Kidney capillary endothelial cell (primary cell): ENCODE measurements at regions not wholly inside any gene's neighbourhood (a gene's known extent, or its start where the extent isn't known, plus 50 kb on each side); places are given as distances from the start of the nearest gene placed in this dataset.

Source experiments
- DNase-seq: peaks from one replicate; pipeline ENCODE4 v3.0.0-alpha.2; 2018; ENCODE audit warnings: low spot score

DNA sequence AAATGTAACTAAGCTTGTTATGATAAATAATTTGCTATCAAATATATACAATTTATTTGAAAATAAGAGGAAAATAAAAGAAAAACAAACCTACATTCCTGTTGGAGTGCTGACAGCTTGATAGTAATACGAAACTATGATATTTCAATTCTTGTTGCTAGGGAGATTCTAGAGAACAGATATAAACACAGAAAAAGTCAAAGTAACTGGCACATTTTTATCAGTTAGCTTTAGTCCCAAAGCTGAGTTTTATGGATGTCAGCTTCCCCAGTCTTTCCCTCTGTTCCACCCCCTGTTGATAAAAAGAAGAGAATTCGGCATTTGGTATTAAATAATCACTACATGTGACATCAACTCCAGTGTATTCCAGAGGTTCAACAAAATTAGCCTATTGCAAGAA, 1134.0 kb downstream of the XPNPEP1 start:
- no peak for DNase-seq

DNA sequence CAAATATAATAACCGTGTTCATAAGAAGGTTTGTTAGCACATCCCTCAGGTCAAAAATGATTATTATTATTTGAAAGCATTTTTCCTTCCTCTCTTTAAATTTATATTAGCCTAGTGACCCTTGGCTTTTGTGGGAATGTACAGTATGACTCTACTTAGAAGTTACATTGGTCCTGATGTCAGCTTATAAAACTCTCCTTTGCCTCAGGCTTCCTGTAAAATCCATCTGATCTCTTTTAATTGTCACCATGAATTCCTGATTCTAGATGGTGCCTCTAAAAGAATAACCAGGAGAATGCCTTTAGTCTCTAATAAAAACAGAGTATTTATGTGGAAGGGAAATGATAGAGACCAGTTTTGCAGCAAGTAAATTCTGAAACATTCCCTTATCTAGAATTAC, 1134.4 kb downstream of the XPNPEP1 start:
- no peak for DNase-seq

DNA sequence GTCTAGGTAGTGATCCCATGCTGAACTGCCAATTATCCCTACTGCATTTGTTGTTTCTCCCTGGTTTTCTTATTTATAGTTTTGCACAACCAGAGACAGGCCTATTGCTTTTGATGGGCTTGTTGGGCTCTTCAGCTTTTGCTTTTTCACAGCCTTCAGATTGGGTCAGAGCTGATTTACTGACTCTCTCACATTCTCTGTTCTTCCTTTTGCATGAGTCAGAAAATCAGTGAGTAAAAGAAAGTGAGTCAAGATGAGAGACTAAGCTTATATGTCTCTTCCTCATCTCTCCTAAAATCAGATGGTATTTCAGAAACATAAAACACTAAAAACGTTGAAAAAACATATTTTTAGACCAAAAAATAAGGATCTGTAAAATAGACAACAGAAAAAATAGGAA, 1135.4 kb downstream of the XPNPEP1 start:
- DNase-seq: no peak

DNA sequence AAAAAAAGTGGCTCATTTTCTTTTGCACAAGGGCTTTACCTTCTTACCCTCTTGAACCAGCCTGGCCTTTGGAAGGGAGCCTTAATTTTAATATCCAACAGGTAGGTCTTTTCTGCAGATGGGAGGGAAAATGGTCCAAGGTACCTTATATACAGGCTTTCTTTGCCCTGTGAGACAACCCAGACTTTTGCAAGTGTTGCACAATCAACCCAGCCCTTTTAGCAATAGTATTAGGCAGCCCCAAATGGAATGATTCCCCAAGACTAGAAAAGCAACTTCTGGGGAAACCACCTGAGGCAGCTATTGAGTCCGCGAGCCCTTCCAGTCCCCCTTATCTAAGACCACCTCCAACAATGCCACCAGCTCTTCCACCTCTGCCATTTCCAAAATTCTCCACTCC, 1138.3 kb downstream of the XPNPEP1 start:
- DNase-seq: no peak

DNA sequence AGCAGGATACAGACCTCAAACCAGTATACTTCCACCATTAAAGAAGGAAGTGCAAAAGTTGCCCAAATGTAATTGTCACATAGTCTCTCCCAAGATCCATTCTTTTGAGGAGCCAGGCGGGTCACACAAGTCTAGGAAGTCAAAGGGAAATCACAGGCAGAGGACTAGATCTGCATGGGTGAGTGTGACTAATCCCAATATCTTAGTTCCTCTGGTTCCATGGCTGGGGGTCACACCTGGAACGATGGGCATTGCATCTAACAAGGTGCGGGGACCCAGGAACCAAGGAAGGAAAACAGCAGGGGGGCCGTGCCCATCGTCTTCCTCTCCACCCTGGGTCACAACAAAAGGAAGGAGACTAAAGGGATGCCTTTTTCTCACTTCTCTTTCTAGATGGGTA, 1138.8 kb downstream of the XPNPEP1 start:
- no peak for DNase-seq

DNA sequence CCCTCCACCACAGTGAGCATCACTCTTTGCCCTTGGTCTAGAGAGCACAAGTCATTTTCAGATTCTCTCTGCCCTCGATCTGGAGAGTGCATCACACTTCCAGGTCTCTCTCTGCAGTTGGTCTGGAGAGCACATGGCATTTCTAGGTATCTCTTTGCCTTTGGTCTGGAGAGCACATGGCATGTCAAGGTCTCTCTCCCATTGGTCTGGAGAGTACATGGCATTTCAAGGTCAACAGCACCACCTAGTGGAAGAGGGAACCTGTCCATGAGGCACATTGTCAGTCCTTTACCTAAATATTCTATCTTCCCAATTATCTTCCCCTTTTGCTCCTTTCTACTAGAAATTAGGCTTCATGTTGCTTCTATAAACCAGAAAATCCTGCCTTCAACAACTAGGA, 1139.4 kb downstream of the XPNPEP1 start:
- peak; percentile 38 for DNase-seq

DNA sequence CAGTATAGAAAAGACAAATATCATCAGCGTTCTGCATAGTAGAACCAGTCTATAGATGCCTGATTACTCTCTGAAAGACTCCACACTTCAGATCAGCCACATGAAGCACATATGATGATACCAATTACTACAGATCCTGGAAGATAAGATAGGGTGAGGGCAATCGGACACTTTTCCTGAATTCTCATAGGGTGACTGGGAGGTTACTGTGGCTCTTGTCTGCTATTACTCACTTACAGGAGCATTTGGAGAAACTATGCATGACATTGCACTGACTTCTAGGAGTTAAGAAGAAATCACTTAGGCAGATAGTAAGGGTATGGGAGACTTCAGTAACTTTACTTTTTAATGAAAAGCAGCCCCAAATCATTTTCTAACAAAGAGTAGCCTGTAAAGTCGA, 1140.9 kb downstream of the XPNPEP1 start:
- DNase-seq: no peak

DNA sequence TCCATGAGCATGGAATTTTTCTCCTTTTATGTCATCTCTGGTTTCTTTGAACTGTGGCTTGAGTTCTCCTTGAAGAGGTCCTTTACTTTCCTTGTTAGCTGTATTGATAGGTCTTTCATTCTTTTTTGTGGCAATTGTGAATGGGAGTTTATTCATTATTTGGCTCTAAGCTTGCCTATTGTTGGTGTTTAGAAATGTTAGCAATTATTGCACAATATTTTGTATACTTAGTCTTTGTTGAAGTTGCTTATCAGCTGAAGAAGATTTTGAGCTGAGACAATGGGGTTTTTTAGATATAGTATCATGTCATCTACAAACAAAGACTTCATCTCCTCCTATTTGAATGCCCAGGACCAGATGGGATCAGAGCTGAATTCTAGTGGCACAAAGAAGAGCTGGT, 1143.8 kb downstream of the XPNPEP1 start:
- DNase-seq: no peak

DNA sequence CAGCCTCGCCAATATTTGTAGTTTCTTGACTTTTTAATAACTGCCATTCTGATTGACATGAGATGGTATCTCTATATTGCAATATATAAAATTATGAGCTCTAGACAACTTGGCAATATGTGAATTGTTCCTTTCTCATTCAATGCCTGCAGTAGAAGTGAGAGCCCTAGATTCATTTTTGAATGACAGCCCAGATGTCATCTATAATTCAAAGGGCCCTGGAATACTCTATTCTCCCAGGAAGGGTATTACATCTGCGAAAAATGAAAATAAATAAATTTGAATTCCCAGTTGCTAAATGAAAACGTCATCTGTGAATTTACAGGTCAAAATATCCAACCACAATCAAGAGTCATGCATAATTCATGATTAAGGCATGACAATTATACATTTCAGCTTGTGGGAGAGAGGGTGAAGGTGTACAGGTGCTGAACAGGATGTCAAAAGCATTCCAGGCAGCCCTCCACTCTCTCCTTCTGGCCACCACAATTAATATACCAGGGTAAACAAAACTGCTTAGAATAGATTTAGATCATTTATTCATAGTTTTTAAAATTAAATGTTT, 1147.3 kb downstream of the XPNPEP1 start:
- DNase-seq: no peak

DNA sequence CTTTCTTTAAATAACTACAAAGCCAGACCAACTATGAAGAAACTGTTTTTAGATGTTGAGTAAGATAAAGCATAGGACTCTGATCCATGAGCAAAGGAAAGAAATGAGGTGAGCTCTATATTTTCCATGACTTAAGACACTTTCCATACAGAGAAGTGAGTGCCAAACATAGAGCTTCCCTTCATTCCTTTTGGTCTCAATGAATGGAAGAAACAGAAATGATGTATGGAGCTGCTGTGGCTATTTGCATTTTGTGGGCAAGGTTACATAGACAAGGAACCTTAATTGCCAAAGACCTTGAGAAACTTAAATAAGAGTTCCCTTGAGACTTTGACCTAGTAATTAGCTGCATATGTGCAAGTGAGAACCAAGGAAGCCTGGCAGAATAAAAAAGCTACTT, 1152.2 kb downstream of the XPNPEP1 start:
- DNase-seq: no peak

DNA sequence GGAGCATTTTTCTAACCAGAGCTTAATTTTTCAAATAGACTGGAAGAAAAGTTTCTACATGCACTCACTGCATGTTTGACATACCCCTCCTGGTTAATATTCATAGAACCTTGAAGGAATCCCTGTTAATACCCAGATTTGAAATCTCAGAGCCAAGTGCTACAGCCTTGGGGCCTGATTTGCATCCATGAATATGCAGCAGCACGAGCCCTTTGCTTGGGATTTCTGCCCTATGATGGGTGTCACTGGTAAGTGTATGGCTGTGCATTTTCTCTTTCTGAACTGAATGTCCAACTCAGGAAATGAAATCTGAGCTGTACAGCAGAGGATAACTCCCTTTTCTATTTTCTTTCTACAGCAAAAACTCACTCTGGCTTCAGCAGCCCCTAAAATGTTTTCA, 1157.5 kb downstream of the XPNPEP1 start:
- DNase-seq: no peak

DNA sequence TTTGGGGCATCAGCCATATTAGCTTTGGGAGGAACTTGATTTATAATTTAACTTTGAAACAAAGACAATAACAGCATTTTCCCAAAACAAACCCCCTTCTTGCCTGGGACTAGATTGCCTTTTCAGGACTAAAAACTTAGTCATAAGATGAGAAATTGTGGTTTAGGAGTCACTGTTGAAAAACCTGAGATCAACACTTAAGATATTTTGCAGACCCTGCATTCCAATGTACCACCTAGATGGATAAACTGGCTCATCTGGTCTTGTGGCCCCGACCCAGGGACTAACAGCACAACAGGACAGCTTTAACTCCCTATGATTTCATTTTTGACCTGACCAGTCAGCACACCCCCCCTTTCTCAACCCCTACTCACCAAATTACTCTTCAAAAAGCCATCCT, 1165.4 kb downstream of the XPNPEP1 start:
- DNase-seq: no peak

DNA sequence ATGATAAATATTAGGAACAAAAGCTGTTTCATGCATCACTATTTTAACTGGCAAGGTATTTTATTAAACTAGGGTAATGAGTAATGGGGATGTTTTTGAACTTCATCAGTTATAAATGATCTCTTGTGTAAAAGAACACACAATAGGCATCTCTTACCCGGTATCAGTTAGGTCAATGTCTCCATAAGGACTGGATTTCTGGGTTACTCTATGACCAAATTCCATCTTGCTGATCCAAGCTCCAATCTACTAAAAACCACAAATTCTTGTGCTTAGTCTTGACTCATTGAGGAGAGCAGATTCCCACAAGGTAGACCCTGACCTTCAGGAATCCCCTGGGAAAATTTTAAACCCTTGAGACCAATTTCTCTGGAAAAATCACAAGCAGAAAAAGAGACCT, 1167.7 kb downstream of the XPNPEP1 start:
- DNase-seq: no peak

DNA sequence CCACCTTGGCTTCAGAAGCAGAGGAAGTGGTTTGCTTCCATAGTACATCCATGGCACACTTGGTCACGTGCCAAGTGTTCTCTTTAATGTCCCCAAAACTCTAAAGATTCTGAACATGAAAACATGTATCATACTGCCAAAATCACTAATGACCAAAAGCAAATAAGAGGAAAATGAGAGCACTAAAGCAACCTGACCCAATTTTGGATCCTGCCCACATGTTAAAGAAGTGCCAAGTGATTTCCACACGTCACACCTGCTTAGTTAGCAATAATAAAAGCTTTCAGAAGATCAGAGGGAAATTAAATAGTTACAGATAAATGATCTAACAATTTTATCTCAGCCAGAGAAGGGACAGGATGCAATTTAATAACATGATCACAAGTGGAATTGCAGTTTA, 1170.0 kb downstream of the XPNPEP1 start:
- DNase-seq: no peak

DNA sequence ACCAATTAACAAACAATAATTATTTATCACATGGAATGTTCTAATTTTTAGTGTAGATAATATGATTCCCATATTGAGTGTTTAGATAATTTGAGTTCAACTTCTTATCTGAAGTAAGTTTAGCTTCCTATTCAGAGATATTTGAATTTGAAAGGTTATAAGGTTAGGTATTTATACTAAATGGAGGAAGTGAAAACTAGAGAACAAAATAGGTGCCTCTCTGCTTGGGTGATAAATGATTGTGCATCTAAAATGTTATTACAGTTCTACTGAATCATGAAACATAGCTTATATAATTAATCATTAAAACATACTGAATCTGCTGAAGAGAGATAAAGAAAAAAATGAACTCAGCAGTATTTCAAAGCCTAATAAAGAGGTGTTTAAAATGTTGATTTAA, 1174.3 kb downstream of the XPNPEP1 start:
- no peak for DNase-seq

DNA sequence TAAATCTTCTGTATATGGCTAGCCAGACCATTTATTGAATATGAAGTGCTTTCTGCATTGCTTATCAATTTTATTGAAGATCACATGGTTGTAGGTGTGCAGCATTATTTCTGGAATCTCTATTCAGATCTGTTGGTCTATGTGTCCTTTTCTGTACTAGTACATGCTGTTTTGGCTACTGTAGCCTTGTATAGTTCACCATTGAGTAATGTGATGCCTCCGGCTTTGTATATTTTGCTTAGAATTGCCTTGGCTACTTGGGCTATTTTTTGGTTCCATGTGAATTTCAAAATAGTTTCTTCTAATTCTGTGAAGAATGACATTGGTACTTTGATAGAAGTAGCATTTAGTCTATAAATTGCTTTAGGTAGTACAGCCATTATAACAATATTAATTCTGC, 1187.2 kb downstream of the XPNPEP1 start:
- no peak for DNase-seq

DNA sequence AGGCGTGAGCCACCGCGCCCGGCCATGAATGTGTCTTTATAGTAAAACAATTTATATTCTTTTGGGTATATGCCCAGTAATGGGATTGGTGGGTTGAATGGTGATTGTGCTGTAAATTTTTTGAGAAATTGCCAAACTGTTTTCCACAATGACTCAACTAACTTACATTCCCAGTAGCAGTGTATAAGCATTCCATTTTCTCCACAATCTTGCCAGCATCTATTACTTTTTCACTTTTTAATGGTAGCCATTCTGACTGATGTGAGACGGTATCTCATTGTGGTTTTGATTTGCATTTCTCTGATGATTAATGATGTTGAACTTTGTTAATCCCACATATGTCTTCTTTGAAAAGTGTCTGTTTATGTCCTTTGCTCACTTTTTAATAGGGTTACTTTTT, 1187.9 kb downstream of the XPNPEP1 start:
- DNase-seq: no peak

DNA sequence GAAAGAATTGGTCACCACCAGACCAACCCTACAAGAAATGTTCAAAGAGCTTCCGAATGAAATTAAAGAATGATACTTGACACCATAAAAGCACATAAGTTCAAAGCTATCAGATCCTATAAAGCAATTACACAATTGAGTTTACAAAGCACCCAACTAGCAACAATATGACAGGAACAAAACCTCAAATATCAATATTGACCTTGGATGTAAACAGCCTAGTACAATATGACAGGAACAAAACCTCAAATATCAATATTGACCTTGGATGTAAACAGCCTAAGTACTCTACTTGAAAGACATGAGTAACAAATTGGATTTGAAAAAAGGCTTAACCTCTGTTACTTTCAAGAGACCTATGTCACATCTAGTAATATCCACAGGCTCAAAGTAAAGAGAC, 1201.4 kb downstream of the XPNPEP1 start:
- DNase-seq: no peak

DNA sequence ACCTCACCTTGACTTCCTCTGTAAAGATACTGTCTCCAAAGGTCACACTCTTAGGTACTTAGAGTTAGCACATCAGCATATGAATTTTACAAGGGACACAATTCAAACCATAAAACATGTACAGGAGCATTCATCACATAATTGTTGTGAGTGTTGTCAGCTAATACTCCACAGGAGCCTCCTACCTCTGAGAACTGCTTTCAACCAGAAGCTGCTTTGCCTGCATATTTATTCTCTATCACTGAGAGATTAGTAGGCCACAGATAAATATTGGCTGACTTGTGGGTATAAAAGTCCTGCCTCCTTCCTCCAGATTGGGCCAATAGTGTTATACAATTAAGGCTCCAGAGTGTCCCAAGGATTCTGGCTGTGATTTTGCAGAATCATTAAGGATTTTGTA, 1207.0 kb downstream of the XPNPEP1 start:
- DNase-seq: no peak

DNA sequence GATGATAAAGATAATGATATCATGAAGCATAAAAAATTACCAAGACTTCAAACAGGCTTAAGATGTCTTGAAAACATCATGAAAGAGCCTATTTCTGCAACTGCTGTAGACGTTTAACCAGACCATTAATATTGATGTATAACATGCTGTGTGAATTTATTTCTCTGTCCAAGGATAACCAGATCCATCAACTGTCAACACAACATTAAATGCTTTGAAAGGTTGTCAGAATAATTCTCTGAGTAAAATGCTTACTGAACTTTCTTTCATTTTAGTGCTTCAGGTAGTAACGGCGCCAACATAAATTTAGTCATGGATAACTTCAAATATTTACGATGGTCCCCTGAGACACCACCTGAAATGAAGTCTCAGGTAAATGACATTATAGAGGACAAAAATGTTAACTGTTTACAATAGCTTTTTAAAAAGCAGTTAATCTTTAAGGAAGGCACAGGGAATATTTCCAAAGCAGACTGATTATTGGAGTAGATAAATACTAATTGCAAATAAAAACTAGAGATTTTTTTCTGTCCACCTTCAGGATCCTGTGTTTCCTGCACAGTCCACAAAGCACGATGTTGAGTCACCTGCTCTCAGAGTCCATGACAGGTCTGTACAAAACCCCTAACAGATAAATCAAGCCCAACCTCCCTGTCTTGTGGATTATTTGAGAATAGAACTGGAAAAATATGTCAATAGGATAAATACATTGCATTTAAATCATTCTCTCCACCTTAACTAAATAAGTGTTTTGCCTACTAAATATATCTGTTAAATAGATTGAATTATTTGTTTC, 1213.2 kb downstream of the XPNPEP1 start:
- DNase-seq: no peak

DNA sequence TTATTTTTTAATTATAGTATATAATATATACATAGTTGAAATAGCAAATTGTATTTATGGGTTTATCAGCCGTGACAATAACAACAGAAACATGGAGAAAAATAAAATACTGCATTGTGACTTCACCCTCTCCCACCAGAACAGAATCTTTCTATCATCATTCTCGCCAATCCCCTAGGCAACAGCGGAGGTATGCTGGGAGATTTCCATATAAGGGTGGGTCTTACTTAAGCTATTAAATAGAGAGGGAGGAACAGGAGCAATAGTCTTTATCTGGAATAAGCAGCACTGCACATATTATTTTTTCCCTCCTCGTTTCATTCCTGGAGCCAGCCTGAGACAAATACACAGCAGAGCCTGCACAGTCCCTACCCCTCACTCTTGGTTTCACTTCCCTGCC, 1214.9 kb downstream of the XPNPEP1 start:
- no peak for DNase-seq

DNA sequence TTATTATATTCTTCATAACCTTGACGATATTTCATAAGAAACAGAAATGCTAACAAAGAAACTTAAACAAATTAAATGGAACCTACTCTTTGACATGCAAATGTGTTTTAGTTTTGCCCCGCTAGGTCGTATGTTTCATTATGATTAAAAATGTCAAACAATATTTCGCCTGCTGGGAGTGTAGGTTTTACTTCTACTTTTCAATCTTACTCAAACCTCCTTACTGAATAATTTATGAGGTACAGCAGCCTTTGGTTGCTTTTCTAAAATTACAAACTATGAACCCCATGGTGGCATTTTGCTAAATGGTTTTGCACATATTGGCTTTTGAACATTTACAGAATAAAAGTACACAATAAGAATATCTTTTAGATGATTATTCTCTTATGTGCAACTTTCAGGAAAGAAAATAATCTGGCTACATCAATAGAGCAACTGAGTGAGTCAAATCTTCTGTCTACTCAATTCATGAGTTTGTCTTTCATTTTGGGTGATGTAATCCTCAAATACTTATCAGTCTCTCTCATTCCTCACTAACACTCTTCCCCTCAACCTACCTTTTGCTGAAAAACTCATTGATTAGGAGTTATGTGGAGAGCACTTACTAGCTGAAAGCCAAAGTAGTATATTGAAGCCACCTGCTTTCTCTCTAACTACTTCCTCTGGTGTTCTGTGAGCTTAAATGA, 1226.4 kb downstream of the XPNPEP1 start:
- DNase-seq: no peak

DNA sequence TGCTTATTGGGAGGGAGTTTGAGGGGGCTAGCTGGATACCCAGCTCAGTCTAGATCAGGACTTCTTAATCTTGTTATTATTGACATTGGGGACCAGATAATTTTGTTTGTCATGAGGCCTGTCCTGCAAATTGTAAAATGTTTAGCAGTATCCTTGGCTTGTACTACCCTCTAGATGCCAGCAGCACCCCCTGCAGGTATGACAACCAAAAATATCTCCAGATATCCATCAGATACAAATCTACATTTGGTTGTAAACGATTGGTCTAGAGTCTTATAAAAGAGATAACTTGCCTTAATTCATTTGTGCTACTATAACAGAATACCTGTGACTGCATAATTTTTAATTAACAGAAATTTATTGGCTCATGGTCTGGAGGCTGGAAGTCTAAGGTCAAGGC, 1232.2 kb downstream of the XPNPEP1 start:
- DNase-seq: no peak

DNA sequence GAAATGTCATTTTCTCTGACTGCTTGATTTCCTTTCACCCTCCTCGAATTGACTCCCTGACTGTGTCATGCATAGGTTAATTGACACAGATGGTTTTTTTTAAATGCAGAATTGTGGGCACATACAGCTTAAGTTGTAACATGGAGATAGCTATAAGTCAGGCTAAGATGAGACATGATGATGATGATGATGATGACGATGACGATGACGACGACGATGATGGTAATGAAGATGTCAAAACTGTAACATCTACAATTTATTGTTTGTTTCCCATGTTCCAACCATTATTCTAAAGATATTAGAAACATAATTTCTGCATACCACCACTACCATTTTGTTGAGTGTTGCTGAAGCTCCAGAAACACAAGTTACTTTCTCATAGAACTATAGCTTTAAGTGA, 1232.8 kb downstream of the XPNPEP1 start:
- DNase-seq: no peak
